ENCODE measurements at regions not wholly inside any gene's neighbourhood (a gene's known extent, or its start where the extent isn't known, plus 50 kb on each side); places are given as distances from the start of the nearest gene placed in this dataset.

DNA sequence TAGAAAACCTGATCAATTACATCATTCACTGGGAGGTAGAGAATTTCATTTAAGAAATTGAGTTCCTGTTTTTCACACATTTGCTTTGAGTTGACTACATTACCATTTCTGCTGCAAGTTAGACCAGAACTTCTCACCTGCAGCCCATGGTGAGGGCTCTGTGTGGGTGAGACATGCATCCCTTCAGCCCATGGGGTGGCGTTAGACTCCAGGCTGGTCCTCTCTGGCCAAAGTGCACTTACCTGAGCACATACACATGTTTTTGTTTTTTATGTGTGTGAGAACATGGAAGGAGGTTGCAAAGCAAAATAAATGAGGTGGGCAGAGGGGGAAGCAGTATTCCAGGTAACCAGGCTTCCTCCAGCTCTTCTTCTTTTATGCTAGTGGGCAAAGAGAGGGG is 470.2 kb downstream of the PMP22 start:
- TF ChIP-seq POLR2A (IDR thresholded peaks at IDR 0.05) = no peak
- TF ChIP-seq, protein P1, sequence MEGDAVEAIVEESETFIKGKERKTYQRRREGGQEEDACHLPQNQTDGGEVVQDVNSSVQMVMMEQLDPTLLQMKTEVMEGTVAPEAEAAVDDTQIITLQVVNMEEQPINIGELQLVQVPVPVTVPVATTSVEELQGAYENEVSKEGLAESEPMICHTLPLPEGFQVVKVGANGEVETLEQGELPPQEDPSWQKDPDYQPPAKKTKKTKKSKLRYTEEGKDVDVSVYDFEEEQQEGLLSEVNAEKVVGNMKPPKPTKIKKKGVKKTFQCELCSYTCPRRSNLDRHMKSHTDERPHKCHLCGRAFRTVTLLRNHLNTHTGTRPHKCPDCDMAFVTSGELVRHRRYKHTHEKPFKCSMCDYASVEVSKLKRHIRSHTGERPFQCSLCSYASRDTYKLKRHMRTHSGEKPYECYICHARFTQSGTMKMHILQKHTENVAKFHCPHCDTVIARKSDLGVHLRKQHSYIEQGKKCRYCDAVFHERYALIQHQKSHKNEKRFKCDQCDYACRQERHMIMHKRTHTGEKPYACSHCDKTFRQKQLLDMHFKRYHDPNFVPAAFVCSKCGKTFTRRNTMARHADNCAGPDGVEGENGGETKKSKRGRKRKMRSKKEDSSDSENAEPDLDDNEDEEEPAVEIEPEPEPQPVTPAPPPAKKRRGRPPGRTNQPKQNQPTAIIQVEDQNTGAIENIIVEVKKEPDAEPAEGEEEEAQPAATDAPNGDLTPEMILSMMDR (IDR thresholded peaks at IDR 0.05) = no peak
- no peak for TF ChIP-seq POLR2AphosphoS5 (IDR thresholded peaks at IDR 0.05)
